Liver (tissue), 8 donors: ENCODE measurements at regions not wholly inside any gene's neighbourhood (a gene's known extent, or its start where the extent isn't known, plus 50 kb on each side); places are given as distances from the start of the nearest gene placed in this dataset.

Experiments used
- DNase-seq: peaks from one replicate; pipeline ENCODE4 v3.0.0-alpha.2; 2017; ENCODE audit warnings: low spot score
- H3K27ac ChIP-seq, 2 donors: one replicate each; pipeline ENCODE4 v1.7.0; 2013; ENCODE audit warnings: inconsistent platforms in 2 of 2, low read length in 2 of 2, control low read depth in 1 of 2, low read depth in 1 of 2, mild to moderate bottlenecking in 1 of 2
- H3K27me3 ChIP-seq, 4 donors: one replicate each; pipeline versions ENCODE4 v1.6.1 to v1.7.0; 2013; ENCODE audit warnings: low read length in 3 of 4, inconsistent platforms in 1 of 4, mild to moderate bottlenecking in 1 of 4, moderate library complexity in 1 of 4; ENCODE audit not compliant: control insufficient read depth in 4 of 4, insufficient read depth in 4 of 4
- H3K36me3 ChIP-seq, 4 donors: one replicate each; pipeline versions ENCODE4 v1.6.1 to v1.7.0; 2013; ENCODE audit warnings: low read length in 3 of 4, mild to moderate bottlenecking in 3 of 4, low read depth in 1 of 4, moderate library complexity in 1 of 4; ENCODE audit not compliant: control insufficient read depth in 4 of 4, insufficient read depth in 3 of 4
- H3K4me1 ChIP-seq, 4 donors: one replicate each; pipeline versions ENCODE4 v1.6.1 to v1.7.0; 2013; ENCODE audit warnings: low read length in 3 of 4, mild to moderate bottlenecking in 3 of 4, moderate library complexity in 1 of 4; ENCODE audit not compliant: control insufficient read depth in 4 of 4, insufficient read depth in 4 of 4
- H3K4me3 ChIP-seq, 3 donors: one replicate each; pipeline versions ENCODE4 v1.6.1 to v1.7.0; 2013; ENCODE audit warnings: low read length in 3 of 3, control low read depth in 1 of 3, low read depth in 1 of 3, mild to moderate bottlenecking in 1 of 3
- H3K9ac ChIP-seq, 2 donors: one replicate each; pipeline ENCODE4 v1.7.0; 2013; ENCODE audit warnings: low read length in 2 of 2, mild to moderate bottlenecking in 2 of 2, moderate library complexity in 2 of 2, control low read depth in 1 of 2, low read depth in 1 of 2
- H3K9me3 ChIP-seq, 4 donors: one replicate each; pipeline versions ENCODE4 v1.6.1 to v1.7.0; 2013; ENCODE audit warnings: low read length in 3 of 4; ENCODE audit not compliant: control insufficient read depth in 4 of 4
- CTCF ChIP-seq: fragments of 150-350 bp; IDR thresholded peaks from 2 replicates; pipeline ENCODE4 v1.5.1; 2017; ENCODE audit warnings: improper control_type of control experiment, low read depth, low read length; ENCODE audit not compliant: missing input control
- EGR1 ChIP-seq, 2 donors: IDR thresholded peaks; 2 replicates each; pipeline ENCODE4 v1.6.1; 2016 to 2018; ENCODE audit warnings: antibody characterized with exemption in 2 of 2, low read depth in 2 of 2
- FOXA1 ChIP-seq: IDR thresholded peaks from 2 replicates; pipeline ENCODE4 v1.6.1; 2016; ENCODE audit warnings: antibody characterized with exemption
- FOXA2 ChIP-seq: IDR thresholded peaks from 2 replicates; pipeline ENCODE4 v1.6.1; 2016; ENCODE audit warnings: antibody characterized with exemption
- GABPA ChIP-seq, 2 donors: IDR thresholded peaks in 1 of 2; conservative IDR thresholded peaks in 1 of 2; 2 replicates each; pipeline ENCODE4 v1.6.1; 2016; ENCODE audit warnings: antibody characterized with exemption in 2 of 2, mild to moderate bottlenecking in 1 of 2, moderate library complexity in 1 of 2
- HNF4A ChIP-seq, 2 donors: conservative IDR thresholded peaks; 2 replicates each; pipeline ENCODE4 v1.6.1; 2016; ENCODE audit warnings: antibody characterized with exemption in 2 of 2, mild to moderate bottlenecking in 2 of 2
- JUND ChIP-seq, 2 donors: IDR thresholded peaks; 2 replicates each; pipeline ENCODE4 v1.6.1; 2016; ENCODE audit warnings: antibody characterized with exemption in 2 of 2
- MAX ChIP-seq: IDR thresholded peaks from 2 replicates; pipeline ENCODE4 v1.6.1; 2016; ENCODE audit warnings: antibody characterized with exemption
- NR2F2 ChIP-seq: IDR thresholded peaks from 2 replicates; pipeline ENCODE4 v1.6.1; 2016; ENCODE audit warnings: antibody characterized with exemption
- RAD21 ChIP-seq, 2 donors: IDR thresholded peaks; 2 replicates each; pipeline ENCODE4 v1.6.1; 2016; ENCODE audit warnings: antibody characterized with exemption in 2 of 2, mild to moderate bottlenecking in 2 of 2
- REST ChIP-seq: IDR thresholded peaks from 2 replicates; pipeline ENCODE4 v1.6.1; 2016; ENCODE audit warnings: antibody characterized with exemption, mild to moderate bottlenecking
- SP1 ChIP-seq: IDR thresholded peaks from 2 replicates; pipeline ENCODE4 v1.6.1; 2018; ENCODE audit warnings: antibody characterized with exemption, mild to moderate bottlenecking
- TAF1 ChIP-seq: conservative IDR thresholded peaks from 2 replicates; pipeline ENCODE4 v1.6.1; 2016; ENCODE audit warnings: antibody characterized with exemption, mild to moderate bottlenecking
- YY1 ChIP-seq: IDR thresholded peaks from 2 replicates; pipeline ENCODE4 v1.6.1; 2016; ENCODE audit warnings: antibody characterized with exemption, mild to moderate bottlenecking
- WGBS: extraction: QIAGEN DNeasy Blood & Tissue Kit; methylation state at CpG from one replicate; pipeline ENCODE4 v1.1.7; 2013; 5-methylcytosine and 5-hydroxymethylcytosine counted together
- donor health status: healthy.
- donor health status: healthy.
- donor health status: healthy.
- donor health status: healthy.
- donor health status: healthy.

- TF ChIP-seq REST, result no peak
- no peak for TF ChIP-seq MAX
- no peak for TF ChIP-seq FOXA2
- TF ChIP-seq SP1, result no peak
Observed at GRCh38 chr1:72442262-72442661, 159.9 kb upstream of the NEGR1 start (continued).

- Histone ChIP-seq H3K4me3 (no peak overlapping the region), H3K27ac (no peak overlapping the region), H3K9me3 (no peaks in the 10 kb centered on the region), H3K27me3 (no peaks in the 10 kb centered on the region), H3K36me3 (no peaks in the 10 kb centered on the region), H3K9ac (no peak overlapping the region), H3K4me1 (no peaks in the 10 kb centered on the region)
- no peak for DNase-seq
- 91% methylated on average over 1 of the region's 1 CpG for WGBS
- no peak for TF ChIP-seq TAF1
- no peak for TF ChIP-seq YY1
- TF ChIP-seq CTCF, result no peak
- TF ChIP-seq NR2F2, result no peak
- TF ChIP-seq RAD21 (IDR thresholded peaks at IDR 0.05), result no peak
- TF ChIP-seq MAX, result no peak
- TF ChIP-seq HNF4A (conservative IDR thresholded peaks at IDR 0.05), result no peak
- no peak for TF ChIP-seq JUND (IDR thresholded peaks at IDR 0.05)
- TF ChIP-seq SP1, result no peak
- no peak for TF ChIP-seq GABPA (IDR thresholded peaks at IDR 0.05 in 1 of 2, conservative IDR thresholded peaks at IDR 0.05 in 1 of 2)
- no peak for TF ChIP-seq FOXA1
Observed at GRCh38 chr1:72439036-72439435, 156.7 kb upstream of the NEGR1 start.

- DNase-seq, result no peak
- Histone ChIP-seq H3K9me3 (no peaks in the 10 kb centered on the region), H3K4me1 (no peaks in the 10 kb centered on the region), H3K27me3 (no peaks in the 10 kb centered on the region), H3K36me3 (no peaks in the 10 kb centered on the region), H3K27ac (no peak overlapping the region), H3K9ac (no peak overlapping the region), H3K4me3 (no peak overlapping the region)
- 41% methylated on average over 1 of the region's 1 CpG for WGBS
- no peak for TF ChIP-seq EGR1 (IDR thresholded peaks at IDR 0.05; ENCODE audit: low read depth in 2 of 2)
- TF ChIP-seq GABPA (IDR thresholded peaks at IDR 0.05 in 1 of 2, conservative IDR thresholded peaks at IDR 0.05 in 1 of 2), result no peak
- no peak for TF ChIP-seq YY1
- no peak for TF ChIP-seq FOXA2
- no peak for TF ChIP-seq SP1
- no peak for TF ChIP-seq MAX
- TF ChIP-seq REST, result no peak
- TF ChIP-seq NR2F2, result no peak
- TF ChIP-seq TAF1, result no peak
Observed at GRCh38 chr1:72438270-72438669, 155.9 kb upstream of the NEGR1 start.
